Lower leg skin (tissue), 3 donors: ENCODE measurements at regions not wholly inside any gene's neighbourhood (a gene's known extent, or its start where the extent isn't known, plus 50 kb on each side); places are given as distances from the start of the nearest gene placed in this dataset.

Experiments used
- POLR2A ChIP-seq, 2 donors: fragments of 450-650 bp; IDR thresholded peaks; one replicate each; pipeline ENCODE4 v1.6.1; 2016 to 2017; ENCODE audit warnings: antibody characterized with exemption in 2 of 2, mild to moderate bottlenecking in 1 of 2, moderate library complexity in 1 of 2
- TF ChIP-seq, protein P1 (sequence below), 3 donors: fragments of 450-650 bp; IDR thresholded peaks; one replicate each; pipeline ENCODE4 v1.5.1; 2016; ENCODE audit warnings: antibody characterized with exemption in 3 of 3, mild to moderate bottlenecking in 3 of 3, moderate library complexity in 2 of 3

DNA sequence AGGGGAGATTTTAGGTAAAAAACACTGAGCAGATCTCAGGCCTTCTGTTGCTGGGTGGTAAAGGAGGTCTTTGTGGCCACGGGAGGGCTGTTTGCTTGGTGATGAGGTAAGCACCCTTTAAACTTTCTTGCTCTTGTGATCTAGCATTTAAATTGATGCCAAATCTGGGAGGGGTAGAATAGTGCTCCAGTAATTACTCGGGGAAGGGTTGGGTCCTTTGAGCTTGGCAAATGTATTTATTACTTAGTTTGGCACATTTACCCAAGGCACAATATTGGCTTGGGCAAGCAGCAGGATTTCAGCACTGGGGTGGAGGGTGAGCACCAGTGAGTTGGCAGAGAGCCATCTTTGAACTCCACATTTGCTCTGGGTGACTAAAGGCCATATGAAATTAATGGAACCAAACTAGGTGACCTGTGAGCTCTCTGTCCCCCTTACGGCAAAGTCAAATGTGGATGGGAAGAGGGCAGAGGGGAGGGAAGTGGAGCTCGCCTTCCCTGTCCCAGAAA lies 185.9 kb upstream of the ONECUT1 start:
- TF ChIP-seq POLR2A (IDR thresholded peaks at IDR 0.05), result no peak
- TF ChIP-seq, protein P1, sequence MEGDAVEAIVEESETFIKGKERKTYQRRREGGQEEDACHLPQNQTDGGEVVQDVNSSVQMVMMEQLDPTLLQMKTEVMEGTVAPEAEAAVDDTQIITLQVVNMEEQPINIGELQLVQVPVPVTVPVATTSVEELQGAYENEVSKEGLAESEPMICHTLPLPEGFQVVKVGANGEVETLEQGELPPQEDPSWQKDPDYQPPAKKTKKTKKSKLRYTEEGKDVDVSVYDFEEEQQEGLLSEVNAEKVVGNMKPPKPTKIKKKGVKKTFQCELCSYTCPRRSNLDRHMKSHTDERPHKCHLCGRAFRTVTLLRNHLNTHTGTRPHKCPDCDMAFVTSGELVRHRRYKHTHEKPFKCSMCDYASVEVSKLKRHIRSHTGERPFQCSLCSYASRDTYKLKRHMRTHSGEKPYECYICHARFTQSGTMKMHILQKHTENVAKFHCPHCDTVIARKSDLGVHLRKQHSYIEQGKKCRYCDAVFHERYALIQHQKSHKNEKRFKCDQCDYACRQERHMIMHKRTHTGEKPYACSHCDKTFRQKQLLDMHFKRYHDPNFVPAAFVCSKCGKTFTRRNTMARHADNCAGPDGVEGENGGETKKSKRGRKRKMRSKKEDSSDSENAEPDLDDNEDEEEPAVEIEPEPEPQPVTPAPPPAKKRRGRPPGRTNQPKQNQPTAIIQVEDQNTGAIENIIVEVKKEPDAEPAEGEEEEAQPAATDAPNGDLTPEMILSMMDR (IDR thresholded peaks at IDR 0.05), result no peak
